Mesendoderm (in vitro differentiated cells): ENCODE measurements at regions not wholly inside any gene's neighbourhood (a gene's known extent, or its start where the extent isn't known, plus 50 kb on each side); places are given as distances from the start of the nearest gene placed in this dataset.
A peak's percentile ranks its signal among the peaks of the same experiment; 100 is the strongest.

Experiments
- DNase-seq: peaks from one replicate; pipeline ENCODE4 v3.0.0; 2013
- H2AK5ac ChIP-seq: 2 replicates; pipeline ENCODE4 v1.6.1; 2013; ENCODE audit warnings: low read length, inconsistent platforms
- H2BK120ac ChIP-seq: 2 replicates; pipeline ENCODE4 v1.6.1; 2013; ENCODE audit warnings: low read depth, mild to moderate bottlenecking, low read length, moderate library complexity, mixed read lengths
- H2BK15ac ChIP-seq: replicated peaks from 2 replicates; pipeline ENCODE4 v1.6.1; 2013; ENCODE audit warnings: low read depth, mild to moderate bottlenecking, moderate library complexity
- H2BK5ac ChIP-seq: 2 replicates; pipeline ENCODE4 v1.6.1; 2013; ENCODE audit warnings: low read length, inconsistent platforms
- H3K18ac ChIP-seq: 2 replicates; pipeline ENCODE4 v1.6.1; 2013; ENCODE audit warnings: mild to moderate bottlenecking, low read length, mixed read lengths
- H3K23ac ChIP-seq: one replicate; pipeline ENCODE4 v1.6.1; 2013; ENCODE audit warnings: low read length
- H3K27ac ChIP-seq: 2 replicates; pipeline ENCODE4 v1.5.1; 2013; ENCODE audit warnings: low read depth, mild to moderate bottlenecking, inconsistent platforms, low read length, moderate library complexity
- H3K27me3 ChIP-seq: 2 replicates; pipeline ENCODE4 v1.6.1; 2013; ENCODE audit warnings: low read length, control low read depth, mild to moderate bottlenecking, inconsistent platforms; ENCODE audit not compliant: insufficient read depth, poor library complexity
- H3K36me3 ChIP-seq: 2 replicates; pipeline ENCODE4 v1.6.1; 2013; ENCODE audit warnings: low read length, inconsistent platforms; ENCODE audit not compliant: control insufficient read depth, insufficient read depth
- H3K4ac ChIP-seq: one replicate; pipeline ENCODE4 v1.6.1; 2013; ENCODE audit warnings: low read depth, mild to moderate bottlenecking, low read length, moderate library complexity
- H3K4me1 ChIP-seq: 2 replicates; pipeline ENCODE4 v1.6.1; 2013; ENCODE audit warnings: low read depth, low read length, inconsistent platforms; ENCODE audit not compliant: control insufficient read depth
- H3K4me2 ChIP-seq: 2 replicates; pipeline ENCODE4 v1.6.1; 2013; ENCODE audit warnings: low read length
- H3K4me3 ChIP-seq: 2 replicates; pipeline ENCODE4 v1.5.1; 2013; ENCODE audit warnings: mild to moderate bottlenecking, low read length
- H3K56ac ChIP-seq: one replicate; pipeline ENCODE4 v1.6.1; 2013; ENCODE audit warnings: low read length
- H3K79me1 ChIP-seq: 2 replicates; pipeline ENCODE4 v1.6.1; 2013; ENCODE audit warnings: low read length, inconsistent platforms
- H3K79me2 ChIP-seq: 2 replicates; pipeline ENCODE4 v1.6.1; 2013; ENCODE audit warnings: mild to moderate bottlenecking, low read length; ENCODE audit not compliant: control insufficient read depth, insufficient read depth
- H3K9ac ChIP-seq: 2 replicates; pipeline ENCODE4 v1.6.1; 2013; ENCODE audit warnings: low read length, inconsistent platforms
- H4K5ac ChIP-seq: one replicate; pipeline ENCODE4 v1.6.1; 2013; ENCODE audit warnings: low read length
- H4K8ac ChIP-seq: one replicate; pipeline ENCODE4 v1.6.1; 2013; ENCODE audit warnings: low read depth, mild to moderate bottlenecking, control low read depth, low read length, moderate library complexity
- WGBS: extraction: QIAGEN DNeasy Blood & Tissue Kit; methylation state at CpG from one replicate; pipeline ENCODE4 v1.1.7; 2013; ENCODE audit warnings: low lambda C conversion rate, missing lambda C conversion rate; ENCODE audit not compliant: insufficient coverage; ENCODE audit errors: extremely low coverage; 5-methylcytosine and 5-hydroxymethylcytosine counted together

DNA sequence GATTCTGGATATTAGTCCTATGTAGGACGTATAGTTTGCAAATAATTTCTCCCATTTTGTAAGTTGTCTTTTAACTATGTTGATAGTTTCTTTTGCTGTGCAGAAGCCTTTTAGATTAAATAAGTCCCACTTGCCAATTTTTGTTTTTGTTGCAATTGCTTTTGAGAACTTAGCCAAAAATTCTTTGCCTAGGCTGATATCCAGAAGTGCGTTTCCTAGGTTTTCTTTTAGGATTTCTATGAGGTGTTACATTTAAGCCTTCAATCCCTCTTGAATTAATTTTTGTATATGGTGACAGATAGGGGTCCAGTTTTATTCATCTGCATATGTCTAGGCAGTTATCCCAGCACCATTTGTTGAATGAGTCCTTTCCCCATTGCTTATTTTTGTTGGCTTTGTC lies 264.4 kb upstream of the OR4E1 start:
- no peak overlapping the region for H3K27ac ChIP-seq
- no peak overlapping the region for H2AK5ac ChIP-seq
- H3K23ac ChIP-seq, result no peak overlapping the region
- no peak overlapping the region for H3K4ac ChIP-seq
- no peak overlapping the region for H4K5ac ChIP-seq
- H3K79me1 ChIP-seq, result no peaks in the 10 kb centered on the region
- H2BK15ac ChIP-seq, result no peak overlapping the region
- no peak overlapping the region for H3K18ac ChIP-seq
- no peaks in the 10 kb centered on the region for H3K4me1 ChIP-seq
- no peak overlapping the region for H3K4me2 ChIP-seq
- H4K8ac ChIP-seq, result no peak overlapping the region
- H3K27me3 ChIP-seq, result no peaks in the 10 kb centered on the region
- H3K9ac ChIP-seq, result no peak overlapping the region
- H3K36me3 ChIP-seq, result no peaks in the 10 kb centered on the region
- H2BK5ac ChIP-seq, result no peak overlapping the region
- no peaks in the 10 kb centered on the region for H3K79me2 ChIP-seq
- H2BK120ac ChIP-seq, result no peak overlapping the region
- no peak overlapping the region for H3K4me3 ChIP-seq
- no peak for DNase-seq
- no CpG with 5 or more reads among the region's 2 CpGs for WGBS
- no peak overlapping the region for H3K56ac ChIP-seq

DNA sequence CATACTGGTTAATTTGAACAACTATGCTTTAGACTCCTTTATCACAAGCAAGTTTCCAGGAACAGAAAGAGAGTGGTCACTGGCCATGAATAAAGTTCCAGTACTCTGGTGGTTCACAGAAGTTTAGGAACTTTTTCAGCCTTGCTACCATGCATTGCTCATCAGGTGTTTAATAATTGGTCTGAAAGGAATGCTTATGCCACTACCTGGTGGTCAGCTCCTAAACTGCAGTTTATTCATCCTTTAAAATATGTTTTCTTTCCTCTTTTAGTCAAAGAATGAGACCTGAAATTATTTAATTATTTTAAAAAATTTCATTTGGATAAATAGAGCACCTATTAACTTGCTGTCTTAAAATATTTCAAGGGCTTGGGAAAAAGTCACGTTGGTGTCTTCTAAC lies 260.1 kb upstream of the OR4E1 start:
- no peak overlapping the region for H4K5ac ChIP-seq
- no peak overlapping the region for H3K4ac ChIP-seq
- H3K79me1 ChIP-seq, result no peaks in the 10 kb centered on the region
- no peaks in the 10 kb centered on the region for H3K4me1 ChIP-seq
- no peaks in the 10 kb centered on the region for H3K27me3 ChIP-seq
- no peak overlapping the region for H3K4me3 ChIP-seq
- no peak overlapping the region for H2BK15ac ChIP-seq
- H3K9ac ChIP-seq, result no peak overlapping the region
- H2AK5ac ChIP-seq, result no peak overlapping the region
- no peak overlapping the region for H3K4me2 ChIP-seq
- no peak overlapping the region for H2BK5ac ChIP-seq
- H4K8ac ChIP-seq, result no peak overlapping the region
- WGBS, result no CpG with 5 or more reads among the region's 1 CpG
- no peaks in the 10 kb centered on the region for H3K79me2 ChIP-seq
- no peaks in the 10 kb centered on the region for H3K36me3 ChIP-seq
- no peak overlapping the region for H2BK120ac ChIP-seq
- no peak overlapping the region for H3K23ac ChIP-seq
- DNase-seq, result no peak
- H3K56ac ChIP-seq, result no peak overlapping the region
- no peak overlapping the region for H3K27ac ChIP-seq
- no peak overlapping the region for H3K18ac ChIP-seq

DNA sequence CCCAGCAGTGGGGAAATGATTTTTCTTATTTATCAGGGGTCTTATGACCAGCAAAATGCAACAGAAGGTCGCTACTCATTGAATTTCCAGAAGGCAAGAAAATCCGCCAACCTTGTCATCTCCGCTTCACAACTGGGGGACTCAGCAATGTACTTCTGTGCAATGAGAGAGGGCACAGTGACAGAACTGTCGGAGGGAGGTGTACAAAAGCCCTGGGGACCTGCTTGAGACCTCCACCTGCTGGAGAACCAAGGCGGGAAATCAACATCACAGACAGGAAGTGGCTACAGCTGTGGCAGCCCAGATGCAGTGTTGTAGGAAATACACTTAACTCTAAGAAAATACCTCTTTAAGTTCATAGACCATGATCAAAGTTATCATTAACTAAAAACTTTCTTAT lies 250.9 kb upstream of the OR4E1 start:
- H2BK15ac ChIP-seq, result no peak overlapping the region
- no peak overlapping the region for H3K9ac ChIP-seq
- DNase-seq, result peak; percentile 50
- H3K4ac ChIP-seq, result no peak overlapping the region
- no peak overlapping the region for H3K18ac ChIP-seq
- no peak overlapping the region for H4K5ac ChIP-seq
- no peaks in the 10 kb centered on the region for H3K4me1 ChIP-seq
- H3K4me2 ChIP-seq, result no peak overlapping the region
- no peak overlapping the region for H2BK5ac ChIP-seq
- H3K79me2 ChIP-seq, result no peaks in the 10 kb centered on the region
- no peak overlapping the region for H4K8ac ChIP-seq
- no peak overlapping the region for H3K56ac ChIP-seq
- H3K23ac ChIP-seq, result no peak overlapping the region
- no peaks in the 10 kb centered on the region for H3K27me3 ChIP-seq
- H3K79me1 ChIP-seq, result no peaks in the 10 kb centered on the region
- no peak overlapping the region for H2AK5ac ChIP-seq
- no peaks in the 10 kb centered on the region for H3K36me3 ChIP-seq
- H3K27ac ChIP-seq, result no peak overlapping the region
- no peak overlapping the region for H2BK120ac ChIP-seq
- H3K4me3 ChIP-seq, result no peak overlapping the region
- WGBS, result no CpG with 5 or more reads among the region's 5 CpGs

DNA sequence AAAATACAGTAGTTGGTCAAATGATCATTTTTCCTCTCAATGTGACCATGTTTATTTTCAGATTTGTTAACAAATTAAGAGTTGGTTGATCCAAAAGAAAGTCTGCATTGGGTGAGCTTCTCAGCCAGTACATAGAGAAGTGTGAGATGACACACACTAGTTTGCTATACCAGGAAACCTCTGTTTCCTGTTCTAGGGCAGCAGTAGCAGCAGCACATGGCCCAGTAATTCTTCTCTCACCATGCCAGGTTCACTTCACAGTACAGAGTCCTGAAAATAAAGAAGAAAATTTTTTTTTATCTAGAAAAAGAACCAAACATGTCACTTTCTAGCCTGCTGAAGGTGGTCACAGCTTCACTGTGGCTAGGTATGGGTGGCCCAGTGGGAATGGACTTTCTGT lies 250.2 kb upstream of the OR4E1 start:
- Histone ChIP-seq H4K5ac (no peak overlapping the region), H3K27ac (no peak overlapping the region), H3K18ac (no peak overlapping the region), H3K4me3 (no peak overlapping the region), H3K23ac (no peak overlapping the region), H2BK120ac (no peak overlapping the region), H3K79me2 (no peaks in the 10 kb centered on the region), H3K56ac (no peak overlapping the region), H3K4me2 (no peak overlapping the region), H3K36me3 (no peaks in the 10 kb centered on the region), H3K27me3 (no peaks in the 10 kb centered on the region), H4K8ac (no peak overlapping the region), H3K79me1 (no peaks in the 10 kb centered on the region), H3K4me1 (no peaks in the 10 kb centered on the region), H3K9ac (no peak overlapping the region), H2BK5ac (no peak overlapping the region), H3K4ac (no peak overlapping the region), H2BK15ac (no peak overlapping the region), H2AK5ac (no peak overlapping the region)
- no peak for DNase-seq

DNA sequence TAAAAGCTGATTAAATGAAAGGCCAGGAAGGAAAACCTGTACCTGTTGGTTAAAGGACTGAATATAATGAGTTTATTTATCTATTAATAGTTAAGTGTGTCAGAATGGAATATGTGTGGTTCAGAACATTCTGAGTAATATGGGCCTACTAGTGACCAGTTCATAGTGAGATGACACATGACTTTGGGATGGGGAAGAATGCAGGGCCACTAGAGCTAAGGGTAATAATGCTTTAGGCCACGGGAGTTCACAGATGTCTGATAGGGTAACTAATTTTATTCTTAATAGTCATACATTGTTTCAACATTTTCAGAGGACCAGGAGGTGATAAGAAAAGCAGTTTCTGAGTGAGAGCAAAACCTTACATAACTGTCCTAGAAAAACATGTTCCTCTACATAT lies 247.8 kb upstream of the OR4E1 start:
- Histone ChIP-seq H3K27me3 (no peaks in the 10 kb centered on the region), H3K36me3 (no peaks in the 10 kb centered on the region), H3K23ac (no peak overlapping the region), H3K4me3 (no peak overlapping the region), H2BK120ac (no peak overlapping the region), H3K4ac (no peak overlapping the region), H3K18ac (no peak overlapping the region), H3K4me2 (no peak overlapping the region), H3K9ac (no peak overlapping the region), H3K4me1 (no peaks in the 10 kb centered on the region), H4K5ac (no peak overlapping the region), H2BK15ac (no peak overlapping the region), H3K27ac (no peak overlapping the region), H3K79me1 (no peaks in the 10 kb centered on the region), H2BK5ac (no peak overlapping the region), H2AK5ac (no peak overlapping the region), H4K8ac (no peak overlapping the region), H3K79me2 (no peaks in the 10 kb centered on the region), H3K56ac (no peak overlapping the region)
- WGBS, result no CpG with 5 or more reads among the region's 1 CpG
- DNase-seq, result no peak

DNA sequence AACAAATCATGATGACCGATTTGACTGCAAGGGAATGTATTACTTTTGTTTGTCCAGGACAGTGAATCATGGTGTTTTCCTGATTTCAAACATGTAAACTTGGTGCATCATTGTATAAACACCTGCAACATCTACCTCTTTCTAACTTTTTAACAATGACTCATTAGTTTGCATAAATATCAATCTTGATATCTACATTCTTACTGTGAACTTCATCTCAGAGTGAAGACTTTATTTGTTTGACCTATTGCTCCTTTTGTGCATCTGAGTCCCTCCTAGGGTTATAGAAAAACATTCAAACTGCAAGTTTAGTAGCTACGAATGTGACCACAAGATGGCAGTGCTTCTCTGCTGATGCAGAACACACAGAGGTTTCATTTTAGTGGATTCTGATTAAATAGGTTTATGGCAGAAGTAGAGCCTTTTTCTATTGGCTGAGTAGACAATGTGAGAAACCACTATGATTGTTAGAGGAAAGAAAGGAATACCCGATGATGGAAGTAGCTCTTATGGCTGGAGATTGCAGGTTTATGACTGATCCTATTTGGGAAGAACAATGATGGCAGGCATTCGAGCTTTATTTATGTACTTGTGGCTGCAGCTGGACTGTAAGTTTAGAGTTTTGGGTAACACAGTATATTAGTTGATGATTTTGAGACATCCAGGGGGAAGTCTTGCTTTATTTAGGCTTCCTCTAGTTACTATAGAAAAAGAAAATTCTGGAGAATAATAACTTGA lies 244.2 kb upstream of the OR4E1 start:
- DNase-seq, result peak; percentile 51
- Histone ChIP-seq H4K5ac (no peak overlapping the region), H3K23ac (no peak overlapping the region), H3K27ac (no peak overlapping the region), H2BK120ac (no peak overlapping the region), H3K79me1 (no peaks in the 10 kb centered on the region), H3K4ac (no peak overlapping the region), H3K9ac (no peak overlapping the region), H2BK5ac (no peak overlapping the region), H3K18ac (no peak overlapping the region), H3K56ac (no peak overlapping the region), H3K36me3 (no peaks in the 10 kb centered on the region), H2AK5ac (no peak overlapping the region), H4K8ac (no peak overlapping the region), H3K4me2 (no peak overlapping the region), H3K4me3 (no peak overlapping the region), H2BK15ac (no peak overlapping the region), H3K79me2 (no peaks in the 10 kb centered on the region), H3K27me3 (no peaks in the 10 kb centered on the region), H3K4me1 (no peaks in the 10 kb centered on the region)
- no CpG with 5 or more reads among the region's 4 CpGs for WGBS
